Erythroblast (primary cell): ENCODE measurements at regions not wholly inside any gene's neighbourhood (a gene's known extent, or its start where the extent isn't known, plus 50 kb on each side); places are given as distances from the start of the nearest gene placed in this dataset.
A peak's percentile ranks its signal among the peaks of the same experiment; 100 is the strongest.
"Not testable (repeated sequence)": the region's sequence is repeated elsewhere in the genome, so short reads cannot be mapped to it uniquely, and the experiment has no call there.

Experiments
- DNase-seq, 2 experiments: peaks; one replicate each; lab custom pipeline; 2025; lab: John Stamatoyannopoulos, UW
- GATA1 ChIP-seq: IDR thresholded peaks from 2 replicates; pipeline ENCODE4 v1.6.1; 2011; ENCODE audit warnings: low read depth, mild to moderate bottlenecking, control low read depth, low read length, moderate library complexity
- POLR2A ChIP-seq: IDR thresholded peaks from 2 replicates; pipeline ENCODE4 v1.6.1; 2011; ENCODE audit warnings: mild to moderate bottlenecking, low read length

GRCh38 chr17:77086433-77087010, 54.2 kb upstream of the SEC14L1 start:
- DNase-seq: peak; percentile 80 to 89
- TF ChIP-seq GATA1 (no peak), POLR2A (no peak)

- TF ChIP-seq GATA1 (no peak), POLR2A (no peak)
- peak in 1 of 2 experiments; percentile 17 for DNase-seq
Measured at GRCh38 chr17:77087650-77088454, 52.9 kb upstream of the SEC14L1 start.

GRCh38 chr17:77088455-77089123, 52.2 kb upstream of the SEC14L1 start:
- peak; percentile 95 to 98 for DNase-seq
- TF ChIP-seq GATA1: no peak
- TF ChIP-seq POLR2A: peak; percentile 79

GRCh38 chr17:77089124-77089490, 51.7 kb upstream of the SEC14L1 start:
- TF ChIP-seq POLR2A: no peak
- TF ChIP-seq GATA1: no peak
- peak; percentile 52 to 65 for DNase-seq

- DNase-seq: not testable (repeated sequence)
Measured at GRCh38 chr17:77089949-77090348, 50.8 kb upstream of the SEC14L1 start.

GRCh38 chr17:77090476-77090875, 50.3 kb upstream of the SEC14L1 start:
- DNase-seq: no peak
- TF ChIP-seq POLR2A: no peak
- no peak for TF ChIP-seq GATA1
